Activated naive CD4-positive, alpha-beta T cell treated with anti-CD3 and anti-CD28 coated beads, Interleukin-2, amount 50 U/mL, for 16 hours (primary cell): ENCODE measurements at regions not wholly inside any gene's neighbourhood (a gene's known extent, or its start where the extent isn't known, plus 50 kb on each side); places are given as distances from the start of the nearest gene placed in this dataset.
"Not testable (repeated sequence)": the region's sequence is repeated elsewhere in the genome, so short reads cannot be mapped to it uniquely, and the experiment has no call there.

Experiments used
- DNase-seq: peaks from one replicate; pipeline ENCODE4 v3.0.0-alpha.2; 2020

GRCh38 chr6:167208819-167209576 lies 51.2 kb upstream of the GPR31 start:
- DNase-seq = no peak

DNA sequence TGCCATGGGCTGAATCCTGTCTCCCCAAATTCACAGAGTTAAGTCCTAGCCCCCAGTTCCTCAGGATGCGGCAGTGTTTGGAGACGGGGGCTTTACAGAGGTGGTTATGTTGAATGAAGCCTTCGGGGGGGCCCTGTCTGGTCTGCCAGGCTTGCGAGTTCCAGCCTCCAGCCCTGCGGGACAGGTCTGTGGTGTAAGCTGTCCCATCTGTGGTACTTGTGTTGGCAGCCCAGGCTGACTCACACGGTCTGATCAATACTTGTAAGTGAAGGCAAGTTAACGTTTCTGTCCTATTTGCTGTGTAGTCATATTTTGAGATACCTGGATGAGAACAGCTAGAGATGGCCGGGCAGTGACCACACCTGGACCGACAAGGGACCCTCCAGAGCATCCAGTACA lies 51.8 kb upstream of the GPR31 start:
- DNase-seq = no peak

DNA sequence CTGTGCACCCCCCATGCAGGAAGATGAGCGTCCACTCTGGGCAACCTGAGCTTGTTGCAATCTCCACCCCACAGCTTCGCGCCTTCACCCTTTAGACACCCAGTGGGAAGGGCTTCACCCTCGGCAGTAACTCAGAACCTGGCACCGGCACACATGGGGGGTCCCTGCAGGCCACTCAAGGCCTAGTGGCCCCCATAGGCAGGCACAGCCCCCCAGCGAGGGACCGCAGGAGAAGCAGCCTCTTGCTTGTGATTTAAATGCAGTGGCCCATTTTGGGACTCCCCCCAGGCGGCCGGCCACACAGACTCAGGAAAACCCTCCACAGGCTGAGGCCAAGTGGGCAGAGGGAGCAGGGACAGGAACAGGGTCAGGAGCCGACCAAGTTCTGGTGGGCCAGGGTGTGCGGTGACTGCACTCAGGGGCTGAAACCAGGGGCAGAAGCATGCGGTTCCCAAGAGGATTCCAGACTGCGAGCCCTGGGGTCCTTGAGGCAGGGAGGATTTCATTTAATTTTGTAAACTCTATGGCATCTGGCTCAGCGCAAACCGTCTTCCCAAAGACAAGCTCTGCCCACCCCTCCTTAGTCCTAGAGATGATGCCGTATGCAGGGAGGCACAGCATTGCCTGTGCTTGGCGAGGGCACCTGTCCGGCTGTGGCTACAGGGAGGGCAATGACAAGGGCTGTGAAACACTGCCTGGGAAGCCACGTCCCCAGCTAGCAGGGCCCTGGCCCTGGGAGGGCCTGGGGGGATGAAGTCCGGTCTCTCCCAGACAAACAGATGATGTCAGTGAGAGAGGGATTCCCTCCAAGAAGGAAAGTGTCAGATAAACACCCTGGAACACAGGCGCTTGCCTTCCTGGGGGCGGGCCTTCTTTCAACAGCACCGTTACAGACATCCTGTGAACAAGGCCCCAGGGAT lies 52.9 kb upstream of the GPR31 start:
- DNase-seq = no peak

- no peak for DNase-seq
Observed at GRCh38 chr6:167211295-167211648, 53.5 kb upstream of the GPR31 start.

DNA sequence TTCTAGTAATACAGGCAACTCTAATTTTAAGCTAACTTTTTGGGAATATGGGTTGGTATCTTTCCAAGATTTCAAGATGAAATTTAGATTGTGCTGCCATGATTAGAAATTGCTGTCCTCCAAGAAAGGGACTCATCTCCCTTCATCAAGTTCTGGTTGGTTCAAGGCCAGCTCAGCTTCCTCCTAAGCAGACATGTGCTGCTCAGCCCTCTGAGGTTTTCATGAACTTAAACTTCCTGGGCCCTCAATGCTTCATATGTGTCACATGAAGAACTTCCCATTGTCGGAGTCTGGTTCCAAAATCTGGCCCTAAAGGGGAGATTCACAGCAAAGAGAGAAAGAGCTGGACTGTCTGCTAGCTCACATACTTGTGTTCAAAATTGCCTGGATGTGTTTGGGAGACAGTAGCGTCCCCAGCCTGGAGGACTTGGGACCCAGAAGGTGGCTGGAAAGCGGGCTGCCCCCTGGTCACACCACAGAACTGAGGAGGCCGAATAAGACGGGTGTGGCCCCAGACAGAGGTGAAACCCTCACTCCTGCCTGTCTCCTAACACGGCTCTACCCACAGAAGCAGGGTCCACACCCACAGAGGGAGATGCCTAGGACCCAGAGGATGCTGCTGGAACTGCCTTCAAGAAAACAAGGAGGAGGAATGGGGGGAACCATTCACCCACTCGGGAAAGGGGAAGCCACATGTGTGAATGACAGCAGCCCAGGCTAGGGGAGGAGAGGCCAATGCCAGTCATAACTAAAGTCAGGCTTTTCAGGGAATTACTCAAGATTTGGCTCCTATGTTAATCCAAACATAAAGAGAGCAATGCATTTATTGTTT lies 54.3 kb upstream of the GPR31 start:
- no peak for DNase-seq

DNA sequence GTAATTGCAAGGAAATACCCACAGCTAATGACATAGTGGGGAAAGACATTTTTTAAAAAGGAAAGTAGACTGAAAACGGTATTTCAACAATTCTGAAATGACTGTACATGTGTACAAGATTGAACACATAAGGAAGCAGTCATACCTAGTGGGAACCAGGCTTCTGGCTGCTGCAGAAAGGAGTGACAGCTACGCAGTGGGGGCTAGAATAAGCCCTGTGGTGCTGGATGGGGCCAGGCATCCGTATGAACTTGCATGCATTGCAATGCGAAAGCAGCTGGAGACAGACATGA lies 54.9 kb upstream of the GPR31 start:
- DNase-seq = no peak

- no peak for DNase-seq
Observed at GRCh38 chr6:167214206-167214605, 56.4 kb upstream of the GPR31 start.

- not testable (repeated sequence) for DNase-seq
Observed at GRCh38 chr6:167215429-167216250, 57.9 kb upstream of the GPR31 start.

DNA sequence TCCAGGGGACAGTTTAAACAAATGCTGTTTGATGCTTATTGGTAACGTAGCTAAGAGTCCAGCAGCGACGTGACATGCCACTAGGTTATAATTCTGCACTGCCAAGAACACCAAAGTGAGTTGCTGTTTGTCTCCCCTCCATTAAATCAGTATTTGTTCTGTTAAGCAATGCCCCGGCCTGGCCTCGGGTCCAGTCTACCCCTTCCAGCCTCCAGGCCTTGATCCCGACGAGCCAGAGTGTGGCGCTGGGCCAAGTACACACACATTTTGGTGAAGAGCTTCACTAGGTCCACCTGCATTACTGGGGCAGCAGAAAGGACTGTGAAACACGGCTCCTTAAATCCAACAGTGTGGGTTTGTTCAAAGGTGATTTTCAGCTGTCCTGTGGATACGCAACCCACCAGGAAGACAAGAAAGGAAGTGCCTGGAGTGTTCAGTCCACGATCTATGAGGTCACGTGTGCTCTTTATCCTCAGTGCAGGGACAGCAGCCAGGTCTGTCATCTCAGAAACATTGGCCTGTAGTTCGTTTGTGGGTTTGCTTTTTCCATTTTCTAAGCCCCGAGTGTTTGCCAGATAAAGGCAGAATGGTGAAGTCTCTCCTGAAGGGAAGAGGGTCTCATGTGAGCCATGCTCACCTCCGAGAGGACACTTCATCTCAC lies 58.7 kb upstream of the GPR31 start:
- DNase-seq = not testable (repeated sequence)

GRCh38 chr6:167217073-167217472 lies 59.3 kb upstream of the GPR31 start:
- DNase-seq = not testable (repeated sequence)

- DNase-seq = peak; percentile 33
Observed at GRCh38 chr6:167217951-167218759, 60.4 kb upstream of the GPR31 start.

- not testable (repeated sequence) for DNase-seq
Observed at GRCh38 chr6:167219079-167219478, 61.3 kb upstream of the GPR31 start.

DNA sequence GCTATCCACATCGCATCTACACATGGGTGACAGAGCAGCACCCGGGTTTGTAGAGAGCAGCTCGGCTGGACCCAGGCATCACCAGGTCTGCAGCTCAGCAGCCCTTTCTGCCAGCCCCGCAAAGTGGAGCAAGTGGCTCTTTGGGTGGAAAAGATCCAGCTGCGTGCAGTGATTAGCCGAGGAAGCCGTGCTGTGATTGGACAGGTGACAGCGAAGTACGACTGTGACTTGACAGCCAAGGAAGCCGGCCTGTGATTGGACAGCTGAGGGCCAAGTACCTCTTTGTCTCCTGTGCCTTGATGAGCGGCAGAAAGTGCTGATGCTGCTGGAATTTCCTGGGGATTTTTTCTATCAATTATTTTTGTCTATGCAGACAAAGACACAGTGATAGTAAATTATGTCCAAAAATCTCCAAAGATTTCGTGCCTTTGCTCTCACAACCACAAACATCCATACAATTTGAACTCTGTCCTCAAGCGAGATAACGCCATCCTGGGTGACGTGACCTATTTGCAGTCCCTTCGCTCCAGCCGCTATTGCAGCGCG lies 62.3 kb upstream of the GPR31 start:
- DNase-seq = no peak

GRCh38 chr6:167221400-167222201 lies 63.8 kb upstream of the GPR31 start:
- no peak for DNase-seq

DNA sequence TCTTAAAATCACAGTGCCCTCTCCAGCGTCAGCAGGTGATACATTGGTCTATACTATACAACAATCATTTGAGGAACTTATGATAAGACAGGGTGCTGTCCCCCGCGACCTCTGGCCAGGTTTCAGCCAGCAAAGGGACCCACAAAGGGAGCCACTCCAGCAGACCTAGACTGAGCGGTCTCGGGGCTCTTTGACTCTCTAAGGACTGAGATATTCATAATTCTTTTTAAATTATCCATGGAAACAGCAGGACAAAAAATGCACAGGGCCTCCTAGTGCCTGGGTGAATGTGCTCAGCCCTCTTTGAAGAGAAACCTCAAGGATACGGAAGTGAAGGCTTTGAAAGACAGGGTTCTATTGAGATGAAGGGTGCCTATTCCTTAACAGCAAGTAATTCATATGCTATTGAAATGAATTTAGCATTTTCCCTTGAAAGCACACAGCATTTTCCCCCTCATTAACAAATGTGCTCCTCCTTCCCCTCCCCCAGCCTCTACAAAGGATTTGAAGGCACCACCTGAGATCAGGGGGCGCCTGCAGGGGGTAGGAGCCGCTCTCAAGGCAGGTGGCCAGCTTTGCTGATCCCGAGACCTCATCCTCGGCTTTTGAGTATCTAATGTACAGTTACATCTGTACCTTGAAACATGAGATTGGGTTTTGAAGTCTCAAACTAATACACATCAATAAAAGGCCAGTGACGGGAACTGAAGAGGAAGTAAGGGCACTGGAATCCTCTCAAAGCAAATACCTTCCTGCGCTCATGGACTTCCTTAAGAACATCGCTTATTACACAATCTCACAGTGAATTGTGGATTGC lies 65.3 kb upstream of the UNC93A start:
- not testable (repeated sequence) for DNase-seq

DNA sequence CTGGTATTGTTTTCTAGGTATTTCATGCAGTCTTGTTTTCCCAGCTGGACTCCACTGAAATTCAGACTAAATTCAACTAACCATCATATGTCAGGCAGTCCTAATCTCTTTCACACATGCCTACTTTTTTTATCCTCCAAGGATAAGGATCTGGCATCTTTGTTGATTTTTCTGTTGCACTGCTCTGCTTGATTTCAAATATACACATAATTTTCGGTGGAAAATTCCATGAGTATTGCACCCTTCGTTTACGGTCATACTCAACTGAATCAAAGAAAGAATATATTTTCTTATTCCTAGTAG lies 64.8 kb upstream of the UNC93A start:
- DNase-seq = no peak

- no peak for DNase-seq
Observed at GRCh38 chr6:167226791-167227190, 64.3 kb upstream of the UNC93A start.

GRCh38 chr6:167227984-167228383 lies 63.1 kb upstream of the UNC93A start:
- no peak for DNase-seq

- no peak for DNase-seq
Observed at GRCh38 chr6:167229586-167229985, 61.5 kb upstream of the UNC93A start.
